ENCODE measurements at regions not wholly inside any gene's neighbourhood (a gene's known extent, or its start where the extent isn't known, plus 50 kb on each side); places are given as distances from the start of the nearest gene placed in this dataset.

- peaks cover 46% of the 10 kb centered on the region for H3K9me3 Mint-ChIP-seq
- POLR2A ChIA-PET, result no interaction called here
- no peak for TF ChIP-seq CBFB (CRISPR knock-in tag; IDR thresholded peaks at IDR 0.05; ENCODE audit: low read depth)
- TF ChIP-seq E2F1 (CRISPR knock-in tag; IDR thresholded peaks at IDR 0.05), result no peak
- no peak for TF ChIP-seq ELF4 (CRISPR knock-in tag; IDR thresholded peaks at IDR 0.05; ENCODE audit: low read depth)
- TF ChIP-seq JUN (CRISPR knock-in tag; IDR thresholded peaks at IDR 0.05), result no peak
- no peak for TF ChIP-seq NR3C1 (CRISPR knock-in tag; conservative IDR thresholded peaks at IDR 0.05; ENCODE audit: low read depth)
- TF ChIP-seq ZBTB21 (CRISPR knock-in tag; IDR thresholded peaks at IDR 0.05; ENCODE audit: borderline replicate concordance), result no peak
- no peak for TF ChIP-seq TEAD4 (CRISPR knock-in tag; IDR thresholded peaks at IDR 0.05)
- TF ChIP-seq ZNF263 (CRISPR knock-in tag; IDR thresholded peaks at IDR 0.05; ENCODE audit: low read depth), result no peak
- no peak for TF ChIP-seq IRF1 (CRISPR knock-in tag; IDR thresholded peaks at IDR 0.05)
- no peak for TF ChIP-seq ZNF532 (CRISPR knock-in tag; IDR thresholded peaks at IDR 0.05; ENCODE audit: borderline replicate concordance)
- H3K27ac Mint-ChIP-seq, result no peak overlapping the region
- no peak for ATAC-seq
- no peak for DNase-seq (ENCODE audit: low spot score)
- CTCF ChIA-PET, result interaction anchor here (1.5 kb wide), 1 partner anchor 64 kb away, joined by 3 read pairs; no protein-coding TSS in a partner anchor
- H3K4me3 Mint-ChIP-seq, result no peak overlapping the region
- H3K4me1 Mint-ChIP-seq, result peaks cover 4% of the 10 kb centered on the region
- no peaks in the 10 kb centered on the region; the same call in 1 of the 2 replicates for H3K27me3 Mint-ChIP-seq (ENCODE audit: low read depth)
- peaks cover 5% of the 10 kb centered on the region; the same call in 1 of the 2 replicates for H3K36me3 Mint-ChIP-seq
Measured at GRCh38 chr5:42121401-42121800, 196.3 kb downstream of the FBXO4 start.

GRCh38 chr5:42131081-42131480, 206.0 kb downstream of the FBXO4 start:
- Mint-ChIP-seq H3K4me3 (no peak overlapping the region), H3K9me3 (peaks cover 14% of the 10 kb centered on the region), H3K27me3 (ENCODE audit: low read depth) (no peaks in the 10 kb centered on the region; the same call in 1 of the 2 replicates), H3K27ac (no peak overlapping the region), H3K36me3 (no peaks in the 10 kb centered on the region), H3K4me1 (peaks cover 10% of the 10 kb centered on the region)
- ChIA-PET POLR2A (no interaction called here), CTCF (no interaction called here)
- no peak for DNase-seq (ENCODE audit: low spot score)
- ATAC-seq, result peak; percentile 76
- TF ChIP-seq ZNF671 (CRISPR knock-in tag; IDR thresholded peaks at IDR 0.05) (no peak), STAT6 (CRISPR knock-in tag; conservative IDR thresholded peaks at IDR 0.05; ENCODE audit: low read depth) (no peak), CDX4 (CRISPR knock-in tag; IDR thresholded peaks at IDR 0.05; ENCODE audit: borderline replicate concordance) (no peak), ZSCAN18 (CRISPR knock-in tag; IDR thresholded peaks at IDR 0.05) (no peak), RELA (CRISPR knock-in tag; IDR thresholded peaks at IDR 0.05; ENCODE audit: borderline replicate concordance) (no peak), CTCF (IDR thresholded peaks at IDR 0.05) (no peak), FOXP4 (CRISPR knock-in tag; IDR thresholded peaks at IDR 0.05) (no peak), MLX (CRISPR knock-in tag; IDR thresholded peaks at IDR 0.05) (no peak), TEAD4 (CRISPR knock-in tag; IDR thresholded peaks at IDR 0.05) (no peak), NR3C1 (CRISPR knock-in tag; conservative IDR thresholded peaks at IDR 0.05; ENCODE audit: low read depth) (no peak), EMX1 (CRISPR knock-in tag; IDR thresholded peaks at IDR 0.05) (no peak)
